HCT116 (cell line): ENCODE measurements at regions not wholly inside any gene's neighbourhood (a gene's known extent, or its start where the extent isn't known, plus 50 kb on each side); places are given as distances from the start of the nearest gene placed in this dataset.

Experiments
- ATAC-seq: fragments of 200-7000 bp; cut with Tn5 transposase; 2 replicates; pipeline ENCODE4 v1.9.1; 2020; ENCODE audit warnings: mild to moderate bottlenecking, moderate library complexity
- BruUV-seq: library from RNA; stranded (reverse); fragments of 400-500 nt; replicated peaks from 2 replicates; lab custom pipeline; 2021; lab: Mats Ljungman, UMichigan
- CTCF ChIA-PET: fragments of 300-600 bp; sonication (Branson Sonifier 250); formaldehyde crosslinking; loops from one replicate; lab custom pipeline; 2021; ENCODE audit warnings: antibody characterized with exemption; lab: Charles Lee
- POLR2A ChIA-PET: fragments of 300-600, 350-600 bp; sonication (Branson Sonifier 250); formaldehyde crosslinking; loops from one replicate; lab custom pipeline; 2021; ENCODE audit warnings: antibody characterized with exemption; lab: Charles Lee
- RAD21 ChIA-PET, 2 experiments: fragments of 300-600 bp; sonication (Branson Sonifier 250); formaldehyde crosslinking; loops; one replicate each; lab custom pipeline; 2023; ENCODE audit warnings: low total read pairs in 2 of 2; ENCODE audit not compliant: uncharacterized antibody in 2 of 2, unreplicated experiment in 2 of 2, low non-redundant PET in 1 of 2; lab: Charles Lee
- DNase-seq: peaks from one replicate; pipeline ENCODE4 v3.0.0-alpha.2; 2010; ENCODE audit warnings: low read depth, low spot score
- H2AFZ ChIP-seq: fragments of 200-600 bp; shearing (Covaris generic), sonication (generic); 2 replicates; pipeline ENCODE4 v1.6.1; 2017; ENCODE audit warnings: low read depth, mixed run types, mixed read lengths, antibody characterized with exemption, low read length; ENCODE audit not compliant: poor library complexity, severe bottlenecking
- H3K27ac ChIP-seq: 2 replicates; pipeline ENCODE4 v1.5.1; 2012; ENCODE audit warnings: low read depth, low read length
- H3K27me3 ChIP-seq: fragments of 200-600 bp; sonication (generic); 2 replicates; pipeline ENCODE4 v1.6.1; 2016; ENCODE audit warnings: mixed run types, low read length, mixed read lengths; ENCODE audit not compliant: insufficient read depth
- H3K36me3 ChIP-seq, 2 experiments: fragments of 200-500 bp in 1 of 2; fragments of 200-600 bp in 1 of 2; sonication (Bioruptor generic) in 1 of 2; sonication (generic) in 1 of 2; 2 replicates each; pipeline versions ENCODE4 v1.5.1 to v1.6.1; 2014 to 2016; ENCODE audit warnings: low read length in 2 of 2, inconsistent platforms in 1 of 2, mixed read lengths in 1 of 2, mixed run types in 1 of 2; ENCODE audit not compliant: insufficient read depth in 2 of 2, control insufficient read depth in 1 of 2
- H3K4me1 ChIP-seq, 2 experiments: fragments of 200-600 bp in 1 of 2; sonication (generic) in 1 of 2; 2 replicates each; pipeline versions ENCODE4 v1.5.1 to v1.6.1; 2012 to 2017; ENCODE audit warnings: low read length in 2 of 2, inconsistent platforms in 1 of 2, mild to moderate bottlenecking in 1 of 2, mixed read lengths in 1 of 2, mixed run types in 1 of 2, moderate library complexity in 1 of 2; ENCODE audit not compliant: insufficient read depth in 2 of 2, control insufficient read depth in 1 of 2
- H3K4me2 ChIP-seq: fragments of 200-600 bp; sonication (generic); 2 replicates; pipeline ENCODE4 v1.6.1; 2017; ENCODE audit warnings: mixed run types, low read length, mixed read lengths
- H3K4me3 ChIP-seq, 2 experiments: fragments of 200-600 bp in 1 of 2; sonication (generic) in 1 of 2; replicated peaks in 1 of 2; 2 replicates each; pipeline ENCODE4 v1.5.1; 2011 to 2016; ENCODE audit warnings: low read length in 2 of 2, control low read depth in 1 of 2, low read depth in 1 of 2, mild to moderate bottlenecking in 1 of 2, mixed read lengths in 1 of 2, mixed run types in 1 of 2
- H3K79me2 ChIP-seq: fragments of 200-600 bp; sonication (generic); 2 replicates; pipeline ENCODE4 v1.6.1; 2017; ENCODE audit warnings: mild to moderate bottlenecking, mixed run types, low read length, moderate library complexity, mixed read lengths; ENCODE audit not compliant: insufficient read depth
- H3K9ac ChIP-seq: fragments of 200-600 bp; sonication (generic); 2 replicates; pipeline ENCODE4 v1.6.1; 2016; ENCODE audit warnings: low read length, mixed read lengths
- H3K9me2 ChIP-seq: fragments of 200-600 bp; sonication (generic), shearing (Covaris generic); 2 replicates; pipeline ENCODE4 v1.6.1; 2017; ENCODE audit warnings: mixed run types, mild to moderate bottlenecking, moderate library complexity; ENCODE audit not compliant: insufficient read depth
- H3K9me3 ChIP-seq, 2 experiments: fragments of 200-500 bp in 1 of 2; fragments of 200-600 bp in 1 of 2; sonication (Bioruptor generic) in 1 of 2; sonication (generic) in 1 of 2; 2 replicates each; pipeline ENCODE4 v1.6.1; 2014 to 2017; ENCODE audit warnings: low read length in 2 of 2, mixed read lengths in 2 of 2, inconsistent platforms in 1 of 2, low read depth in 1 of 2, mild to moderate bottlenecking in 1 of 2, mixed run types in 1 of 2, moderate library complexity in 1 of 2; ENCODE audit not compliant: control insufficient read depth in 1 of 2, insufficient read depth in 1 of 2
- H4K20me1 ChIP-seq: fragments of 200-600 bp; sonication (generic), shearing (Covaris generic); 2 replicates; pipeline ENCODE4 v1.6.1; 2017; ENCODE audit warnings: mixed run types, mild to moderate bottlenecking, moderate library complexity; ENCODE audit not compliant: insufficient read depth
- CBX3 ChIP-seq: IDR thresholded peaks from 2 replicates; pipeline ENCODE4 v1.6.1; 2012; ENCODE audit warnings: low read depth
- CEBPB ChIP-seq: IDR thresholded peaks from 2 replicates; pipeline ENCODE4 v1.6.1; 2012; ENCODE audit warnings: low read depth
- EGR1 ChIP-seq: IDR thresholded peaks from 2 replicates; pipeline ENCODE4 v1.6.1; 2012; ENCODE audit warnings: low read depth
- FOSL1 ChIP-seq: IDR thresholded peaks from 2 replicates; pipeline ENCODE4 v1.6.1; 2012; ENCODE audit warnings: low read depth
- SIN3A ChIP-seq: IDR thresholded peaks from 2 replicates; pipeline ENCODE4 v1.6.1; 2012; ENCODE audit warnings: low read depth
- SP1 ChIP-seq: IDR thresholded peaks from 2 replicates; pipeline ENCODE4 v1.6.1; 2012; ENCODE audit warnings: low read depth
- intact Hi-C: fragments of 100-400 bp; cut with micrococcal nuclease; formaldehyde crosslinking; loops from 2 replicates; pipeline ENCODE4 v1.10.0; 2022
- TF ChIP-seq, protein P1 (sequence below): IDR thresholded peaks from 2 replicates; pipeline ENCODE4 v1.6.1; 2012
- TF ChIP-seq, protein P2 (sequence below), 3 experiments: fragments of 200-600 bp in 1 of 3; sonication (generic) in 1 of 3; IDR thresholded peaks in 2 of 3; conservative IDR thresholded peaks in 1 of 3; 2 replicates each; pipeline ENCODE4 v1.5.1; 2012 to 2017; ENCODE audit warnings: low read depth in 2 of 3, low read length in 2 of 3, antibody characterized with exemption in 1 of 3, borderline replicate concordance in 1 of 3, control low read depth in 1 of 3, mild to moderate bottlenecking in 1 of 3, mixed read lengths in 1 of 3, mixed run types in 1 of 3, moderate library complexity in 1 of 3; ENCODE audit not compliant: insufficient read depth in 1 of 3
- TF ChIP-seq, protein P3 (sequence below): IDR thresholded peaks from 2 replicates; pipeline ENCODE4 v1.6.1; 2012; ENCODE audit warnings: low read depth
- TF ChIP-seq, protein P4 (sequence below): IDR thresholded peaks from 2 replicates; pipeline ENCODE4 v1.6.1; 2012

DNA sequence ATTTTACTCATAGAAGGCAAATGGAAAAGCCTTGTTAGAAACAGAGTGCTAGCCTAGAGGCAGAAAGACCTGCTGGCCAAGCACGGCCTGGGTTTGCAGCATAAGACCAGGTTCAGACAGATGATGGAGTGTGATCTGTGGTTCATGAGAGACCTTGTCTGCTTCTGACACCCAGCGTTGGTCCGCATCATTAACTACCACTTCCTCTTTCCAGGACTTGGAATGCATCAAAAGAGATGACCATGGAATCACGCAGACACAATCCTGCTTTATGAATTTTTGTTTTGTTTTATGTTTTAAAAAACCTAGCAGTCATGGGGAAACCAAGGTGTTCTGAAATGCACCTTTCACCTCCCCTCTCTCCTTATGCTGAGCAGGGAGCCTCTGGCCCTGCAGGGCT is 76.8 kb upstream of the SYNDIG1 start:
- no peak overlapping the region for H3K4me2 ChIP-seq
- no peaks in the 10 kb centered on the region for H4K20me1 ChIP-seq
- DNase-seq: no peak
- no peaks in the 10 kb centered on the region for H3K9me2 ChIP-seq
- no peak overlapping the region for H3K27ac ChIP-seq
- H3K9ac ChIP-seq: no peak overlapping the region
- no peak overlapping the region for H3K4me3 ChIP-seq
- CTCF ChIA-PET: no interaction called here
- TF ChIP-seq, protein P1, sequence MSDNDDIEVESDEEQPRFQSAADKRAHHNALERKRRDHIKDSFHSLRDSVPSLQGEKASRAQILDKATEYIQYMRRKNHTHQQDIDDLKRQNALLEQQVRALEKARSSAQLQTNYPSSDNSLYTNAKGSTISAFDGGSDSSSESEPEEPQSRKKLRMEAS: no peak
- TF ChIP-seq SIN3A: no peak
- TF ChIP-seq, protein P2, sequence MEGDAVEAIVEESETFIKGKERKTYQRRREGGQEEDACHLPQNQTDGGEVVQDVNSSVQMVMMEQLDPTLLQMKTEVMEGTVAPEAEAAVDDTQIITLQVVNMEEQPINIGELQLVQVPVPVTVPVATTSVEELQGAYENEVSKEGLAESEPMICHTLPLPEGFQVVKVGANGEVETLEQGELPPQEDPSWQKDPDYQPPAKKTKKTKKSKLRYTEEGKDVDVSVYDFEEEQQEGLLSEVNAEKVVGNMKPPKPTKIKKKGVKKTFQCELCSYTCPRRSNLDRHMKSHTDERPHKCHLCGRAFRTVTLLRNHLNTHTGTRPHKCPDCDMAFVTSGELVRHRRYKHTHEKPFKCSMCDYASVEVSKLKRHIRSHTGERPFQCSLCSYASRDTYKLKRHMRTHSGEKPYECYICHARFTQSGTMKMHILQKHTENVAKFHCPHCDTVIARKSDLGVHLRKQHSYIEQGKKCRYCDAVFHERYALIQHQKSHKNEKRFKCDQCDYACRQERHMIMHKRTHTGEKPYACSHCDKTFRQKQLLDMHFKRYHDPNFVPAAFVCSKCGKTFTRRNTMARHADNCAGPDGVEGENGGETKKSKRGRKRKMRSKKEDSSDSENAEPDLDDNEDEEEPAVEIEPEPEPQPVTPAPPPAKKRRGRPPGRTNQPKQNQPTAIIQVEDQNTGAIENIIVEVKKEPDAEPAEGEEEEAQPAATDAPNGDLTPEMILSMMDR (IDR thresholded peaks at IDR 0.05 in 2 of 3, conservative IDR thresholded peaks at IDR 0.05 in 1 of 3; ENCODE audit: borderline replicate concordance in 1 of 3, insufficient read depth in 1 of 3, low read depth in 2 of 3, low read length in 2 of 3): no peak
- no peak for TF ChIP-seq FOSL1
- no peak for TF ChIP-seq CBX3
- TF ChIP-seq, protein P3, sequence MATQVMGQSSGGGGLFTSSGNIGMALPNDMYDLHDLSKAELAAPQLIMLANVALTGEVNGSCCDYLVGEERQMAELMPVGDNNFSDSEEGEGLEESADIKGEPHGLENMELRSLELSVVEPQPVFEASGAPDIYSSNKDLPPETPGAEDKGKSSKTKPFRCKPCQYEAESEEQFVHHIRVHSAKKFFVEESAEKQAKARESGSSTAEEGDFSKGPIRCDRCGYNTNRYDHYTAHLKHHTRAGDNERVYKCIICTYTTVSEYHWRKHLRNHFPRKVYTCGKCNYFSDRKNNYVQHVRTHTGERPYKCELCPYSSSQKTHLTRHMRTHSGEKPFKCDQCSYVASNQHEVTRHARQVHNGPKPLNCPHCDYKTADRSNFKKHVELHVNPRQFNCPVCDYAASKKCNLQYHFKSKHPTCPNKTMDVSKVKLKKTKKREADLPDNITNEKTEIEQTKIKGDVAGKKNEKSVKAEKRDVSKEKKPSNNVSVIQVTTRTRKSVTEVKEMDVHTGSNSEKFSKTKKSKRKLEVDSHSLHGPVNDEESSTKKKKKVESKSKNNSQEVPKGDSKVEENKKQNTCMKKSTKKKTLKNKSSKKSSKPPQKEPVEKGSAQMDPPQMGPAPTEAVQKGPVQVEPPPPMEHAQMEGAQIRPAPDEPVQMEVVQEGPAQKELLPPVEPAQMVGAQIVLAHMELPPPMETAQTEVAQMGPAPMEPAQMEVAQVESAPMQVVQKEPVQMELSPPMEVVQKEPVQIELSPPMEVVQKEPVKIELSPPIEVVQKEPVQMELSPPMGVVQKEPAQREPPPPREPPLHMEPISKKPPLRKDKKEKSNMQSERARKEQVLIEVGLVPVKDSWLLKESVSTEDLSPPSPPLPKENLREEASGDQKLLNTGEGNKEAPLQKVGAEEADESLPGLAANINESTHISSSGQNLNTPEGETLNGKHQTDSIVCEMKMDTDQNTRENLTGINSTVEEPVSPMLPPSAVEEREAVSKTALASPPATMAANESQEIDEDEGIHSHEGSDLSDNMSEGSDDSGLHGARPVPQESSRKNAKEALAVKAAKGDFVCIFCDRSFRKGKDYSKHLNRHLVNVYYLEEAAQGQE: no peak
- TF ChIP-seq SP1: no peak
- TF ChIP-seq, protein P4, sequence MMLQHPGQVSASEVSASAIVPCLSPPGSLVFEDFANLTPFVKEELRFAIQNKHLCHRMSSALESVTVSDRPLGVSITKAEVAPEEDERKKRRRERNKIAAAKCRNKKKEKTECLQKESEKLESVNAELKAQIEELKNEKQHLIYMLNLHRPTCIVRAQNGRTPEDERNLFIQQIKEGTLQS: no peak
- TF ChIP-seq EGR1: no peak
- TF ChIP-seq CEBPB: no peak
- TF ChIP-seq, all 23 proteins: peak for 0
- RAD21 ChIA-PET: no interaction called here
- Histone ChIP-seq H3K27me3 (no peaks in the 10 kb centered on the region), H2AFZ (no peak overlapping the region), H3K79me2 (no peaks in the 10 kb centered on the region), H3K36me3 (no peaks in the 10 kb centered on the region), H3K4me1 (no peaks in the 10 kb centered on the region), H3K9me3 (no peaks in the 10 kb centered on the region)
- POLR2A ChIA-PET: no interaction called here
- BruUV-seq: no TSS peak
- intact Hi-C loops: no loop called here
- no peak for ATAC-seq
